GM18517 (cell line): ENCODE measurements at regions not wholly inside any gene's neighbourhood (a gene's known extent, or its start where the extent isn't known, plus 50 kb on each side); places are given as distances from the start of the nearest gene placed in this dataset.

ENCODE experiments used
- ATAC-seq: cut with Tn5 transposase; IDR thresholded peaks from one replicate; pipeline ENCODE4 v1.9.1; 2021; ENCODE audit warnings: mild to moderate bottlenecking, moderate library complexity; ENCODE audit not compliant: unreplicated experiment

DNA sequence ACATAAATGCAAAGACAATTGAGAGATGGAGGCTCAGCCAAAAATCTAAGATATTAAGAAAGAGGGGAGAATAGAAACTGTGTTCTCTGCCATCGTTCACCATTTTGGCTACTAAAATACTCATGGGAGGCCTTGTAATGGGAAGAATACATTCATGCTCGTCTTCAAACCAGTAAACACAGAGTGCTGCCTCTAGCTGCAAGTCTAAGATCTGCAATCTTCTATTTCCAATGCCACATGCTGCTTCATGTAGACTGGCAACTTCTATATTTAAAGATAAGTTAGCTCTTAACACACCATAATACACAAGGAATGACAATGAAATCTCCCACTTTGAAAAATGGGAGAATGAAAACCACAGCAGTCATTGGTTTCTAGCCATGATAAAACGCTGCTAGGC is 387.3 kb downstream of the HS3ST3B1 start:
- no peak for ATAC-seq

DNA sequence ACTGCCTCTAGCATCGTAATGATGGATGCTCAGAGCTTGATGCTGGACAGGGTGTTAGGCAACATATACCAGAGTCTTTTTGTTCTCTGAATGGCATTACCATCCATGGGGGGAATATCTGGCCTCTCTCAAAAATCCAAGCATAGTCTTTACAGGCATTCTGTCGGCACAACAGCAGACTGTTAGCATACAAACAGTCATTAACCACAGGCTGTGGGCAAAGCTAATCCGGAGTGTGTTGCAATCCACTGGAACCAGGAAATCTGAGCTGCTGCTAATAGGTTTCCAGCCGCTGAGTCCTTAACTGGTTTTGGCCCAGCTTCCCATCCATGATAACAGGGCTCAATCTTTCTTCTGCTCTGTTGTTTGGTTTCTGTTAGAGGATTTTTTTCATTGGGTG is 371.9 kb downstream of the HS3ST3B1 start:
- ATAC-seq, result no peak

DNA sequence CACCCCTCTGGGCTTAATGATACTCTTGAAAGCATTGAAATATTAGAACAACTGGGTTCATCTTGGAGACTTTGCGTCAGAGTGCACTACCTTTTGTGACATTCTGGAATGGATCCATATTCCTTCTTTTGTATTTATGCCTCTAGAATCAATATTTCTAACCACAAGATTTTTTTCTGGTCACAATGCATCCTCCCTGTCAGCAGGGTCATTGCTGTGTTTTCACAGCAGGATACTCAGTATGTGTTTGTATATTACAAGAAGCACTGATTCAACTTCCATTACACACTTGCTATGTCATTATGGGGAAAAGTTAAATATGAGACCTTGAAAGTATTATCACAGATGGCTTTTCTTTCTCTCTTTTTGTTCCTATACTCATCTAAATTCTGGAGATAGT is 370.0 kb downstream of the HS3ST3B1 start:
- no peak for ATAC-seq

DNA sequence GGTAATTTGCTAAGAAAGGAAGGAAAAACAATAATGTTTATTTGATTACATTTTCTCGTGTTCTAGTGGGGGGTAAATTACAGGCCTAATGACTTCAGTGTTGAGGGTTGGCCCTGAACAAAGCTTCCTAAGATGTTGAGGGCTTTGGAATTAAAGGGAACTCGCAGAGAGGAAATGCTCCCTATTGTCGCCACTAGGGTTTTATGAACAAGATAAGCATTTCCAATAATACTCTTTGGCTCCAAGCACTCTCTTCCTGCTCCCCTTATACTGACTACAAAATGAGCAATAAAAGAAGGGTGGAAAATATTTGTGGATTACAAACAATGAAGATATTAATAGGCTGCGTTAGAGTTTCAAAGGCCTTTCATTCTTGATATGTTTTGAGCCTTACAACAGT is 363.6 kb downstream of the HS3ST3B1 start:
- no peak for ATAC-seq

DNA sequence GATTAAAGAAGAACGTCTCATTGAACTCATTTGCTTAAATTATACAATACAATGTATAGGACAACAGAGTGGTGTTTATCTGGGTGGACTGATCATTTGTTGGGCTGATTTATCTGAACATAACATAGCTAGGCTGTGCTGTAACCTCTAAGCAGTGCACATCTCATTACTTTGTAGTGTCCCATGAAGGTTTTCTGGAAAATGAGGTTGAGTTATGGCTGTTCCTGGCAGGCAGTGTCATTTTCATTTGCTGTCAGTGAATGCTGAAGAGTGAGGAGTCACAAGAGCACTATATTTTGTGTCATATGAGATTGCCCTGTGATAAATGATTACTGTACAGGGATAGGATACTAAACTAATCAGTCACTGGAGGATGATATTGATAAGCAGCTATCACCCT is 340.2 kb downstream of the HS3ST3B1 start:
- no peak for ATAC-seq

DNA sequence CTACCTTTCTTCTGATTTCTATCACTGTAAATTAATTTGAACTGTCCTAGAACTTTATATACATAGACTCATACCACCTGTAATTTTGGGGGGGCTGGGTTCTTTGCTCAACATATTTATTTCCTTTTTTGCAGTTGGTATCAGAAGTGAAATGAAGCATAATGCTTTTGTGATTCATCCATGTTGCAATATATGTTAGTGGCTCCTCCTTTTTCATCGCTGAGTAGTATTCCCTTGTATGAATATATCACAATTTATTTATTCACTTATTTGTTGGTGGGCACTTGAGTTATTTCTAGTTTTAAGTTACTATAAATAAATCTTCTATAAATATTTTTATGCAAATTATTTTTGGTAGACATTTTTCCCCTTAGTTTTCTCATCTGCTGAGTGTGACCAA is 336.4 kb downstream of the HS3ST3B1 start:
- no peak for ATAC-seq

DNA sequence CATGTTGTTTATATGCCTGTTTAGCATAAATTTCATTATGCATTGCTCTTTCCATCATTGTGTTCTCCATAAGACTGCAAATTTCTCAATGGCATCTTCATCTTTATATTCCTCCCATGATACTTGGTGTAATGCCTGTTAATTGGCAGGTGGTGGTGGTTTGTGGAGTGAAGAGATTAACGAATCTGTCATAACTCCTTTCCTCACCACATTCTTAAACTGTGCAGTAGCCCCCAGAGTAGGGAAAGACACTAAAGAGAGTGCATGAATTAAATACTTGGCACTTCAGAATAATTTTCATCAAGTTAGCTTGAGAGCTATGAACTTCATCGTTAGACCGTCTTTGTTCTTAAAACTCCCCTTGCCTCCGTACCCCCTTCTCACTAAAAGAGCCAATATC is 329.7 kb downstream of the HS3ST3B1 start:
- ATAC-seq, result no peak

DNA sequence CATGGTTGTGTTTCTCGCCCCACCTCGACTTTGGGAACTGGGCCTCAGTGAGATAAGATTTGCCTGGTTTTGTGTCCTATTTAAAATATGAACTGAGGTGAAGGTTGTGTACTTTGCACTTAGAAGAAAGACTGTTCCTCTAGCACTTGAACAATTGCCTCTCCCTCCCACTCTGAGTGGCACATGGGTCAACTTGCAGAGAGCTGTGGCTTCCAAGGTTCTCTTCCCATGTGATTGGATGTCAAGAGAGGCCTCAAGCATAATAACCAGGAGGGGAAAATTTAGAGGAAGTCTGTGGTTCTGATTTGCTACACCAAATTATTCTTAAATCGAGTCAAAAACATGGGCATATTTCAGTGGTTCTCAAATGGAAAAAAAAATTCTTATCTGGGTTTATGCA is 329.2 kb downstream of the HS3ST3B1 start:
- no peak for ATAC-seq

DNA sequence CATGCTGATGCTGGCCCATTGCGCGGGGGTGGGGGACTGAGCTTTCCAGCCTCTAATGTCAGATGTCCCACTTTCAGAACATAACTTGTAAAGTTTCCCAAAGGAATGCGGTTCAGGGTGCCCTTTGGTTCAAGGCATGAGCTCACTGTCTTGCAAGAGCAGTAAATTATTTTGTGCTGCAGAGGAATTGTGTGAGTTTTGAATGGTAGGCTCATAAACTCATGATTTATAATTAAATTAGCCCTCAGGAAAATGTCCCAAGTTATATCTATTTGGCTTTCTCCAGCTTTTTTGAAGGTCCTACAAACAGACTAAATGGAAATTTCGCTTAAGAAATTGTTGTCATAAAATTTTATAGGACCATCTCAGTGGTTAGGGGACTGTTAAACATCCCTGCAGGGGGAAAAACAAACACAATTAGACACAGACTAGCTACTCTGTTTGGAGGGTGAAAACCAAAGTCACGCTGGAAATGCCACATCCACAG is 321.8 kb downstream of the HS3ST3B1 start:
- ATAC-seq, result no peak

DNA sequence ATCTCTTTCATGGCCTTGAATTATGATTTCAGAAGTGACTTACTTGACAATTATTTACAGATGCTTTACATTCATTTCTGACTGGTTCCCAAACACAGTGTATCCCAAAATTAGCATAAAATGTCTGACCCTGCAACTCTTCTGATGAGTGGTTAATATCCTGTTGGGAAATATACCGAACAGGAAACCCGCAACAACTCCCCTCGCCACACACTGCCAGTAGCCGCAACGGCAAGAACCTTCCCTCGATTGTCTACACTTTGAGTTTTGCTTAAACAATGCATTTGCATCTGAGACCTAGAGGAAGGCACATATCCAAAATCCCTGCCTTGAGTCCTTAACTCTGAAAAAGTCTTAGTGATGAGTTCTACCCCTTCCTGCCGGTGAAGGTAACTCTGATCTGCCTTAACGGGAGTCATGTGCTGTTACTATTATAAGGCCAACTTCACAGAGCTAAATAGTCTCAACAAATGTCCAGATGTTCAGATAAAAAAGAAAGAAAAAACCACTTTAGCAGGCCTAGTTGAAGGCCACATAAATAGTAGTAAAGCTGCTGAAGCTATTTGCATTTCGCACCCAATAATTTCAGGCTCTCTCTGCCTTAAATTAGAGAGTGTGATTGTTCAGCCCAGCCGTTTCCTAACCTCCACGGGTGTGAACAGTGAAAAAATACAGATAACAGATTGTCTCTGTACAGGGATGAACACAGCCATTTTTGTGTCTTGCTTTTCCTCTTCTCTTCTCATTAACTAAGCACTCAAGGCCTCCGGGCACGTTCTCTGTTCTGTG is 321.1 kb downstream of the HS3ST3B1 start:
- ATAC-seq, result no peak

DNA sequence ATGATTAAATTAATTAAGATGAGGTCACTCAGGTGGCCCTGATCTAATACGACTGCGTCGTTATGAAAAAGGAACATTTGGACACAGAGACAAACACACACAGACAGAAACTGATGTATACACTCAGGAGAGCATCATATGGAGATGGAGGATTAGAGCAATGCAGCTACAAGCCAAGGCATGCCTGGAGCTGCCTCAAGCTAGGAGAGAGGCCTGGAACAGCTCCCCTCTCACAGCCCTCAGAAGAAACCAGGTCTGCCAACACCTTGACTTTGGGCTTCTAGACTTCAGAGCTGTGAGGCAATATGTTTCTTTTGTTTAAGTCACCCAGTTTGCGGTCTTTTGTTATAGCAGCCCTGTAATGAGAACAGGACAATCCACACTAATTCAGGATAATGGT is 318.9 kb downstream of the HS3ST3B1 start:
- no peak for ATAC-seq

DNA sequence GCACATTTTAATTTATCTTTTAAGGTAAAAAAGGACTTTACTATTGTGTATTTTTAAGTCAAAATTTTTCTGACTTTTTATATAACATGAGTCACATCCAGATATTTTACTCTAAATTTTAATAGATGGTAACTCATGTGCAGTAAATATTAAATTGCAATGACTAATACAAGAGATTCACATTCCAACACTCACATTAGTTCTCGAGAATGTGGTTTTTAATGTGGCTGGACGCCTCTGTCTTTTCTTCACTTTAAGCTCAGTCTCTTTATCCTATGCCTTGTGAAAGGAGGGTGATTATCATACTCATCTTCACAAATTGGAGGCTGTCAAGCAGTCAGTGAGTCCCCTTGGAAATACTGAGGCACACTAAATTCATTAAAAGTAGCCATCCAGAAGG is 315.6 kb downstream of the HS3ST3B1 start:
- ATAC-seq, result no peak

DNA sequence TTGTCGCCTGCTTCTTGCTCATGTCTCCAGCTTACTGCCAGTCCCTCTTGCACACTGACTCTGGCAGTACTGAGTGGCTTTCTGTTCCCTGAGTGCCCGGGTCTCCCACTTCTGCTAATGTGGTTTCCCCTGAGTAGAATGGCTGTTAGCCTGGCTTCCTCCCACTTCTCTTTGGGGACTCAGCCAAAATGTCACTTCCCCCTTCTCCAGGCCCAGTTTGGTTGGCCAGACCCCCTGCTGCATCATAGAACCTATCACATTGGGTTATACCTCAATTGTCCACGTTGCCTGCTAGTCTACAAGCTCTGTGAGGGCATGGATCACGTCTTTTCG is 304.4 kb downstream of the HS3ST3B1 start:
- no peak for ATAC-seq

DNA sequence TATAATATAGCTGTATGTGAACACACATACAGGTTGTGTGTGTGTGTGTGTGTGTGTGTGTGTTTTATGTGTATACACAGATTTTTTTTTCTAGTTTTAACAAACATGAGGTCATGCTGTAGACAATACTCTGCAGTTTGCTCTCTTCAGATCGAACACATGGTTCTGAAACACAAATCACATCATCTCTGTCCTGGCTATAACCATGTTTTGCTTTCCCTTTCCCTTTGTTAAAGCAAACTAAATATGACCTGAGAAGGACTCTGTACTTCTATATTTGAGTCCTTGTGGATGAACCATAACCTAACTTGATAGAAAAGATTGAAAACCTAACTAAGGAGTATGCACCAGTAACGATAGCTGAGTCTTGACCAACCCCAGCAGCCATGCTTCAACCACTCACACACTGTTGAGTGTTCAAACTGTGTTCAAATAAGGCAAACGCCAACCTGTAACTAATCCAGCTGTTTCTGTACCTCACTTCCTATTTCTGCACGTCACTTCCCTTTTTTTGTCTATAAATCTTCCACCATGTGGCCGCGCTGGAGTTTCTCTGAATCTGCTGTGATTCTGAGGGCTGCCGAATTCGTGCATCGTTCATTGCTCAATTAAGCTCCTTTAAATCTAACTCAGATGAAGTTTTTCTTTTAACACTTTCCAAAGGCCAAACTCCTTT is 303.8 kb downstream of the HS3ST3B1 start:
- ATAC-seq, result no peak

DNA sequence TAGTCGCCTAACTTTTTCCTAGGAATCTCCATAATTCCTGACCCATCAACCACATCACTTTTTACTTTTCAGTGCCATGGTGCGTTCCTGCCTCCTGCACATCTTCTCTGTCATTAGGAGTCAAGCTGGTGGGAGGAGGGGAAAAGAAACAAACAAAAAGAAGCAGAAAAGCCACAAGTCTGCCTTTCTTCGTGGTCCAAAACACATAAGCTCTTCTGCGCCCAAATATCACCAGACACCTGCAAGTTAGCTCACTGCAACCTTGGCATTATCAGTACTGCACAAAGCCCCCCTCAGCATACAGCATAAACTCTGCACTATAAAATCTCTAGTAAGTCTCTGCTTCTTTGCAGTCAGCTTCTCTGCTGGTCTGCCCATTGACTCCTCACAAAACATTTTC is 295.3 kb downstream of the HS3ST3B1 start:
- no peak for ATAC-seq

DNA sequence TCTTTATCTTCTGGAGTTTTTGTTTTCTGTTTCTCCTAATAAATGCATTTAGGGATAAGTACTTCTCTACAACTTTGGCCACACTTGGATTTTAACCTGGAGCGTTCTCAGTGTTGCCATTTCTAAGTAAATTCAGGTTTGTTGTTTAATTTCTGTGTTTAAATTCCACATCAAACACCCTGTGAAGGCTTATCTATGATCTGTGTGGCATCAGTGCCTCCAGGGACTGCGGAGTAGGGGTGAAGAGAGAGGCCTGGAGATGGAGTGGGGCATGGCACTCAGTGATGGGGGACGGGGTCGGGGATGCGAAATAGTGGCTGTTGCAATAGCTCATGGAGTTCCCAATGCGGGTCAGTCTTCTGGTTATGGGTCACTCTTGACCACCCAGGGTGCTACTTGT is 294.8 kb downstream of the HS3ST3B1 start:
- ATAC-seq, result no peak

DNA sequence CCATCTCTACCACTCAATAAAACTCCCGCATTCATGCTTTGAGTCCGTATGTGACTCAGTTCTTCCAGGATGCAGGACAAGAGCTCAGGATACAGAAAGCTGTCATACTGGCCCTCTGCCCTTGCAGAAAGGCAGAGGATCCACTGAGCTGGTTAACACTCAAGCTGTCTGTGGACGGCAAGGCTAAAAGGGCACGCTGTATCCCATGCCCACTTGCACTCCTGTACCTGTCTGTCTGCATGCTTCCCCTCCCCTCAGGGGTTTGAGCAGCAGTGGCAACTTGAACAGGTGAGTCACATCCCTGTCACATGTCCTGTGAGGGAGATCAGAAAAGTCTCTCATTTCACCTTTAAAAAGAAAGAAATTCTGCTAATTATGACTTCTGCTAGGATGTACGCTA is 293.8 kb downstream of the HS3ST3B1 start:
- no peak for ATAC-seq

DNA sequence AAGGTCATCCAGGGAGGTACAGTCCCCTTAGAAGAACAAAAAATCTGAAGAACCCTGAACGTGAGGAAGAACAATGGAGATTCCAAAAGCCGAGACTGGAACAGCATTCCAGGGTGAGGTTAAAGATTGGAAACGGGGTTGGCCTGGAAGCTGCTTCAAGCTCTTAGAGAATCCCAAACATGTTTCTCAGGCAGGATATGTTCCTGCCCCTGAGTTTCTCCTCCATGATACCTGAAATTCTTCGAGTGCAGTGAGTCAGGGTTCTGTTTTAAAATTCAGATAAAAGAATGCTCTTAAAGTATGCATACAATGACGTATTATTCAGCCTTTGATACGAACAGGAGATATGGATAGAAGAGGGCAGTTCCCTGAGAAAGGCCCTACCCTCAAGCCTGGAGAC is 293.1 kb downstream of the HS3ST3B1 start:
- no peak for ATAC-seq

DNA sequence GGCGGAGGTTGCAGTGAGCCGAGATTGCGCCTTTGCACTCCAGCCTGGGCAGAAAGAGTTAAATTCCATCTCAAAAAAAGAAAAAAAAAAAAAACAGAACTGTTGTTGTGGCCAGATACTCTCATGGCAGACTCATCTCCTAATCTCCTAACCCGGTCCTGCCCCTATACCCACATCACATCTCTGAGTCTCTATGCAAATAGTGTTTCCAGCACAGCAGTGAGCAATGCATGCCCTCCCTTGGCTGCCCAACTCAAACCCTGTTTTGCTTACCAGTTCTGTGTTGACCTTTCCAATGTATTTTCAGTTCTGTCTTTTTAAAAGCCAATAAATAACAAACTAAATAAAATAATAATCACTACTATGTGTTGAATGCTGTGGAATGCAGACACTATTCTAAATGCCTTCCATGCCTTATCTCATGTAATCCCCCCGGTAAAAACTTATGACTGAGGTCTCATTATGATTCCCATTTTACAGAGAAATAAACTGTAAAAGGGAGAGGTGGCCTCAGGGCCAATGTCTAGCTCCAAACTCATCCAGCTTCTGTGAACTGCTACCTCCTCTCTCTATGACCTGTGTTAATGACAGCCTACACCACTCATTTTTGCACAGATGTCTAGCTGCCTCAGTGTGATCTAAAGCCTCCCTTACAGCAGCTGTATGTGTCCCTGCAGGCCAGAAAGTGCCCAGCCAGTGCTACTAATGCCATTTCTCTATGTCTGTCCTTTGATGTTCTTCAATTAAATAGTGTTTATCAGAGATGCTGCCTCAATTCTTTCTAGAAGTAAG is 289.8 kb downstream of the HS3ST3B1 start:
- ATAC-seq, result no peak

DNA sequence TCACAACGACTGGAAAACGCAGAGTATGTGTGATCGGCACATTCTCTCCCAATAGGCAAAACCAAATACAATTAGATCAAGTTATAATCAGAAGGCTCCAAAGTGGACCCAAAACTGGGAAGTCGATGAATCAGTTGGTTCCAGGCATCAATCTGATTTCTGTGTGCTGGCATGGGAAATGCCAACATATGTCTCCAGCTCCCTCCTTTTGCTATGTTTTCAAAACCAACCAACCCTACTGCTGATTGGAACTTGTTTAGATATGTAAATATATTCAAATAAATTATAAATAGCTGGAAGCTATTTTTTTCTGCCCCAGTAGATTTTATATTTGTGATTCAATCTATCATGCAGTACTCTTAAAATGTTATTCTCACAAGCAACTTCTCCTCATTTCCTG is 284.2 kb downstream of the HS3ST3B1 start:
- ATAC-seq, result no peak

DNA sequence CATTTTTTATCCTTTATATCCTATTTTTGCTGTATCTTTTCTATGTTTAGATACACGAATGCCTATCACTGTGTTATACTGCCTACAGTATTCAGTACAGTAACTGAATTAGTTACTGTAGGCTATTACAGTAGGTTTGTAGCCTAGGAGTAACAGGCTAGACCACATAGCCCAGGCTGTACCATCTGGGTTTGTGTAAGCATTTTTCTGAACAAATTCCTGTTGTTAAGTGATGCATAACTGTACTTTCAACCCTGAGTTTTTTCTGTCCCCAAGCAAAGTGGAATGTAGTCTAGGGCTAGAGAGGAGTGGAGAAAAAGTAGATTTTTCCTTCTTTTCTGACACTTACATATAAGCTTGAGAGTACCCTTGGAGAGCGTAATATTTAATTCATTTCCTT is 282.1 kb downstream of the HS3ST3B1 start:
- ATAC-seq, result no peak
